RCC 7860 (cell line): ENCODE measurements at regions not wholly inside any gene's neighbourhood (a gene's known extent, or its start where the extent isn't known, plus 50 kb on each side); places are given as distances from the start of the nearest gene placed in this dataset.
A peak's percentile ranks its signal among the peaks of the same experiment; 100 is the strongest.
"Not testable (repeated sequence)": the region's sequence is repeated elsewhere in the genome, so short reads cannot be mapped to it uniquely, and the experiment has no call there.

Experiments
- DNase-seq: peaks from one replicate; pipeline ENCODE4 v3.0.0-alpha.2; 2015; ENCODE audit warnings: low spot score
- FAIRE-seq: peaks from 2 replicates; lab custom pipeline; 2012; peaks lifted over from hg19 to GRCh38; lab: Jason Lieb, UNC

- peak; percentile 53 for FAIRE-seq
- DNase-seq = peak; percentile 74
Observed at GRCh38 chr2:43005245-43005974, 213.0 kb upstream of the HAAO start.

- DNase-seq = no peak
- FAIRE-seq = no peak
Observed at GRCh38 chr2:43004879-43005244, 212.5 kb upstream of the HAAO start.

- not testable (repeated sequence) for DNase-seq, FAIRE-seq
Observed at GRCh38 chr2:43004126-43004865, 211.9 kb upstream of the HAAO start.

GRCh38 chr2:43003702-43004101 lies 211.3 kb upstream of the HAAO start:
- FAIRE-seq = no peak
- DNase-seq = no peak

GRCh38 chr2:43001787-43002468 lies 209.5 kb upstream of the HAAO start:
- FAIRE-seq = no peak
- no peak for DNase-seq

- FAIRE-seq = no peak
- no peak for DNase-seq
Observed at GRCh38 chr2:43001055-43001378, 208.6 kb upstream of the HAAO start.

GRCh38 chr2:43000242-43001054 lies 208.1 kb upstream of the HAAO start:
- no peak for FAIRE-seq
- DNase-seq = no peak

GRCh38 chr2:42999856-43000241 lies 207.5 kb upstream of the HAAO start:
- FAIRE-seq = no peak
- no peak for DNase-seq

- no peak for FAIRE-seq
- no peak for DNase-seq
Observed at GRCh38 chr2:42999391-42999841, 207.0 kb upstream of the HAAO start.

- no peak for FAIRE-seq
- no peak for DNase-seq
Observed at GRCh38 chr2:42998721-42999120, 206.3 kb upstream of the HAAO start.

GRCh38 chr2:42996528-42996927 lies 204.1 kb upstream of the HAAO start:
- DNase-seq = no peak
- no peak for FAIRE-seq

- no peak for FAIRE-seq
Observed at GRCh38 chr2:42995752-42996422, 203.5 kb upstream of the HAAO start.

GRCh38 chr2:42989283-42990081 lies 197.1 kb upstream of the HAAO start:
- not testable (repeated sequence) for DNase-seq, FAIRE-seq

More at GRCh38 chr2:42995752-42996422, 203.5 kb upstream of the HAAO start:
- DNase-seq = no peak

GRCh38 chr2:42988055-42988454 lies 195.7 kb upstream of the HAAO start:
- FAIRE-seq, DNase-seq: not testable (repeated sequence)

GRCh38 chr2:42987112-42987922 lies 194.9 kb upstream of the HAAO start:
- DNase-seq = no peak
- no peak for FAIRE-seq

GRCh38 chr2:42984617-42985016 lies 192.2 kb upstream of the HAAO start:
- DNase-seq (no peak), FAIRE-seq (no peak)

- no peak for DNase-seq
- no peak for FAIRE-seq
Observed at GRCh38 chr2:42984081-42984480, 191.7 kb upstream of the HAAO start.

GRCh38 chr2:42980764-42981416 lies 188.5 kb upstream of the HAAO start:
- no peak for DNase-seq
- no peak for FAIRE-seq
